Uterus (tissue), 2 donors: ENCODE measurements at regions not wholly inside any gene's neighbourhood (a gene's known extent, or its start where the extent isn't known, plus 50 kb on each side); places are given as distances from the start of the nearest gene placed in this dataset.

ENCODE experiments used
- CTCF ChIP-seq, 4 experiments: fragments of 200-600 bp in 2 of 4; fragments of 450-650 bp in 2 of 4; sonication (generic) in 2 of 4; IDR thresholded peaks; one replicate each; pipeline ENCODE4 v1.5.1; 2016 to 2019; ENCODE audit warnings: antibody characterized with exemption in 4 of 4, mild to moderate bottlenecking in 2 of 4, moderate library complexity in 1 of 4
- POLR2A ChIP-seq, 2 donors: fragments of 450-650 bp; IDR thresholded peaks; one replicate each; pipeline ENCODE4 v1.6.1; 2016; ENCODE audit warnings: antibody characterized with exemption in 2 of 2, mild to moderate bottlenecking in 1 of 2, moderate library complexity in 1 of 2

- TF ChIP-seq CTCF (IDR thresholded peaks at IDR 0.05) (no peak), POLR2A (IDR thresholded peaks at IDR 0.05) (no peak)
Measured at GRCh38 chr2:66696886-66697285, 262.0 kb downstream of the MEIS1 start.
